ENCODE measurements at regions not wholly inside any gene's neighbourhood (a gene's known extent, or its start where the extent isn't known, plus 50 kb on each side); places are given as distances from the start of the nearest gene placed in this dataset.

DNA sequence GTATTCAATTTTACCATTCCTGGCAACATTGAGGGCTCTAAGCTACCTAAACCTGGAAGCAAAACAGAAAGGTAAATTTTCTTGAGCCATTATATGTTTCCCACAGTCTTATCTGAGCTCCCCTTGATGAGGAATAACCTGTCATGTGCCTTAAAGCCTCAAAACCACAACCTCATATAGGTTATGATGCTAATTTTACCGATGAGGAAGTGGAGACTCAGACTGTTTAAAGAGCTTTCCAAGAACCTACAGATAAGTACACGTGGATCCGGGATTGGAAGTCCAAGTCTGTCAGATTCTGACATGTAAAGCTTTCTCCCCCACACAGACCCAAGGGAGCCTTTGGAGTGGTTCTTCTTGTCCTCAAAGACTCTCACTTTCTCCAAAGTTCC is 140.5 kb downstream of the SEMA6D start:
- TF ChIP-seq OSR1 (CRISPR knock-in tag; IDR thresholded peaks at IDR 0.05), result no peak
- no peak for ATAC-seq

DNA sequence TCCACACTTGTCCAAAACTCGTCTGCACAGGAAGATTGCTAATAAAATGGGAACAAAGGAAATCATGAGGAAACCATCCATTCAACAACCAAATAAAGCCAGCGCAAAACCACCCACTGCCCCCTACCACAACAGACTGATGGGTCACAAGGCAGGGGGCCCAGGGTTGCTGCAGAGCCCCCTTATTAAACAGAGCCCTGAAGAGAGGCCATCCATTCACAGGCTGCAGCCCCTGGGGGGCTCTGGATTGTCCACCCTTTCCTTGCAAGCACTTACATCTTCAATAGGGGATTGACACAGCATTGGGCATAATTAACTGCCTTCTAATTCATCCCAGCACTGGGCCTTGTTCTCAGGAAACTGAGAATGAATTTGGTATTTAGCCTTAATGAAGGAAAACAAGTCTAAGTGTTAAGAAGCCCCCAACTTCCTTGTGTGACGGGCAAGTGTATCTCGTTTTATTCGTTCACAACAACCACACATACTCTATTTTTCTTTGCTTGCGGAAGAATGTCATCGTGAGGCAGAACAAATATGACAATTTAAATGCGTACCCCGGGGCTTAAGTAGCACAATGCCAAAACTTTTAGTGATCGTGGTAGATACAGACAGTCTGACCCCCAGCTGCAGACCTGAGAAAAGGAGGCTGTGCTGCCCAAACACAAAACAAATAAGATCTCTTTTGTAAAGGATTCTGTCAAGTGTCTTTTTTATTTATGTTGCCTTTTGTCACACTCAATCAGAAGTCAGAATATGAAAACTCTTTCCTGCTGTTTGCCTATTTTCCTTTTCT is 144.0 kb downstream of the SEMA6D start:
- no peak for ATAC-seq
- TF ChIP-seq, protein P1, sequence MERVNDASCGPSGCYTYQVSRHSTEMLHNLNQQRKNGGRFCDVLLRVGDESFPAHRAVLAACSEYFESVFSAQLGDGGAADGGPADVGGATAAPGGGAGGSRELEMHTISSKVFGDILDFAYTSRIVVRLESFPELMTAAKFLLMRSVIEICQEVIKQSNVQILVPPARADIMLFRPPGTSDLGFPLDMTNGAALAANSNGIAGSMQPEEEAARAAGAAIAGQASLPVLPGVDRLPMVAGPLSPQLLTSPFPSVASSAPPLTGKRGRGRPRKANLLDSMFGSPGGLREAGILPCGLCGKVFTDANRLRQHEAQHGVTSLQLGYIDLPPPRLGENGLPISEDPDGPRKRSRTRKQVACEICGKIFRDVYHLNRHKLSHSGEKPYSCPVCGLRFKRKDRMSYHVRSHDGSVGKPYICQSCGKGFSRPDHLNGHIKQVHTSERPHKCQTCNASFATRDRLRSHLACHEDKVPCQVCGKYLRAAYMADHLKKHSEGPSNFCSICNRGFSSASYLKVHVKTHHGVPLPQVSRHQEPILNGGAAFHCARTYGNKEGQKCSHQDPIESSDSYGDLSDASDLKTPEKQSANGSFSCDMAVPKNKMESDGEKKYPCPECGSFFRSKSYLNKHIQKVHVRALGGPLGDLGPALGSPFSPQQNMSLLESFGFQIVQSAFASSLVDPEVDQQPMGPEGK (CRISPR knock-in tag; IDR thresholded peaks at IDR 0.05; ENCODE audit: borderline replicate concordance), result no peak

DNA sequence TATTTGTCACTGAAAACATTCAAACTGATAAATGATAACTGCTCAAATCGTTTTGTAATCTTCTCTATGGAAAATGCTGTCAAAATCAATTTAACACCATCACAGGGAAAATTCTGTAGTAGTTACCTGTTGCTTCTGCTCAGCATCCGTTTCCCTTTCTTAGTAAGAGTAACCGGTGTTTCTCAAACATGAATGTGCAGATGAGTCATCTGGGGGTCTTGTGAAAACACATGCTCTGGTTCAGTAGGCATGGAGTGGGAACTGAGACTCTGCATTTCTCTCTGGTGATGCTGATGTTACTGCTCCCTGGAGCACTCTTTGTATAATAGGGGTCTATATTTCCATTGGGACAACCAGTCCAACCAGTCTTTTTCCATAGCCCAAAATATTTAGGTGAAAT is 145.1 kb downstream of the SEMA6D start:
- ATAC-seq, result no peak

DNA sequence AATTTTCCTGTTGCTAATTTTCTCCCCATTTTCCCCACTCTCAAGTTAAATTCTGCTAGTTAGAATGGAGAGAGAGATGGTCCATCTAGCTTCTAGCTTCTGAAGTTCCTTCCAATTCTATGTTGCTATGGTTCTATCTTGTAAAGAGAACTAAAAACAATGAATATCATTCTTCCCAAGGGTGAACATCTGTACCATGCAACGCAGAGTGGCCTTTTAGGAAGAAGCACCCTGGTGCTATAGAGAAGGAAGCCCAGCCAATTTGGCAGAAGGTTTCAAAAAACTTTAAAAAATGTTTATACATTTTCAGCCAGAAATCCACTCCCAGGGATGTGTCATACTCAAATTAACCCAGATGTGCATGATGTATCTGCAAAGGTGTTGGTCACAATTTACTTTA is 149.1 kb downstream of the SEMA6D start:
- no peak for ATAC-seq
- no peak for TF ChIP-seq ZFP30 (CRISPR knock-in tag; IDR thresholded peaks at IDR 0.05)
- no peak for TF ChIP-seq CSDC2 (CRISPR knock-in tag; IDR thresholded peaks at IDR 0.05)
- no peak for TF ChIP-seq ISL1 (CRISPR knock-in tag; IDR thresholded peaks at IDR 0.05)
- TF ChIP-seq ZNF8 (CRISPR knock-in tag; IDR thresholded peaks at IDR 0.05), result no peak
- TF ChIP-seq, protein P2, sequence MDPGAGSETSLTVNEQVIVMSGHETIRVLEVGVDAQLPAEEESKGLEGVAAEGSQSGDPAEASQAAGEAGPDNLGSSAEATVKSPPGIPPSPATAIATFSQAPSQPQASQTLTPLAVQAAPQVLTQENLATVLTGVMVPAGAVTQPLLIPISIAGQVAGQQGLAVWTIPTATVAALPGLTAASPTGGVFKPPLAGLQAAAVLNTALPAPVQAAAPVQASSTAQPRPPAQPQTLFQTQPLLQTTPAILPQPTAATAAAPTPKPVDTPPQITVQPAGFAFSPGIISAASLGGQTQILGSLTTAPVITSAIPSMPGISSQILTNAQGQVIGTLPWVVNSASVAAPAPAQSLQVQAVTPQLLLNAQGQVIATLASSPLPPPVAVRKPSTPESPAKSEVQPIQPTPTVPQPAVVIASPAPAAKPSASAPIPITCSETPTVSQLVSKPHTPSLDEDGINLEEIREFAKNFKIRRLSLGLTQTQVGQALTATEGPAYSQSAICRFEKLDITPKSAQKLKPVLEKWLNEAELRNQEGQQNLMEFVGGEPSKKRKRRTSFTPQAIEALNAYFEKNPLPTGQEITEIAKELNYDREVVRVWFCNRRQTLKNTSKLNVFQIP (CRISPR knock-in tag; IDR thresholded peaks at IDR 0.05; ENCODE audit: borderline replicate concordance, low read depth), result no peak
- TF ChIP-seq ESRRG (CRISPR knock-in tag; IDR thresholded peaks at IDR 0.05), result no peak
- no peak for TF ChIP-seq GLIS3 (CRISPR knock-in tag; IDR thresholded peaks at IDR 0.05)
- TF ChIP-seq, protein P3, sequence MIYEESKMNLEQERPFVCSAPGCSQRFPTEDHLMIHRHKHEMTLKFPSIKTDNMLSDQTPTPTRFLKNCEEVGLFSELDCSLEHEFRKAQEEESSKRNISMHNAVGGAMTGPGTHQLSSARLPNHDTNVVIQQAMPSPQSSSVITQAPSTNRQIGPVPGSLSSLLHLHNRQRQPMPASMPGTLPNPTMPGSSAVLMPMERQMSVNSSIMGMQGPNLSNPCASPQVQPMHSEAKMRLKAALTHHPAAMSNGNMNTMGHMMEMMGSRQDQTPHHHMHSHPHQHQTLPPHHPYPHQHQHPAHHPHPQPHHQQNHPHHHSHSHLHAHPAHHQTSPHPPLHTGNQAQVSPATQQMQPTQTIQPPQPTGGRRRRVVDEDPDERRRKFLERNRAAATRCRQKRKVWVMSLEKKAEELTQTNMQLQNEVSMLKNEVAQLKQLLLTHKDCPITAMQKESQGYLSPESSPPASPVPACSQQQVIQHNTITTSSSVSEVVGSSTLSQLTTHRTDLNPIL (CRISPR knock-in tag; IDR thresholded peaks at IDR 0.05; ENCODE audit: low read depth), result no peak
- TF ChIP-seq ZC3H10 (CRISPR knock-in tag; IDR thresholded peaks at IDR 0.05), result no peak
- TF ChIP-seq TCF4 (CRISPR knock-in tag; IDR thresholded peaks at IDR 0.05; ENCODE audit: borderline replicate concordance), result no peak
- no peak for TF ChIP-seq ZFP3 (CRISPR knock-in tag; IDR thresholded peaks at IDR 0.05)

More for the DNA sequence above, 145.1 kb downstream of the SEMA6D start:
- no peak for TF ChIP-seq ISL1 (CRISPR knock-in tag; IDR thresholded peaks at IDR 0.05)
- TF ChIP-seq ZC3H10 (CRISPR knock-in tag; IDR thresholded peaks at IDR 0.05), result no peak
- TF ChIP-seq, protein P4, sequence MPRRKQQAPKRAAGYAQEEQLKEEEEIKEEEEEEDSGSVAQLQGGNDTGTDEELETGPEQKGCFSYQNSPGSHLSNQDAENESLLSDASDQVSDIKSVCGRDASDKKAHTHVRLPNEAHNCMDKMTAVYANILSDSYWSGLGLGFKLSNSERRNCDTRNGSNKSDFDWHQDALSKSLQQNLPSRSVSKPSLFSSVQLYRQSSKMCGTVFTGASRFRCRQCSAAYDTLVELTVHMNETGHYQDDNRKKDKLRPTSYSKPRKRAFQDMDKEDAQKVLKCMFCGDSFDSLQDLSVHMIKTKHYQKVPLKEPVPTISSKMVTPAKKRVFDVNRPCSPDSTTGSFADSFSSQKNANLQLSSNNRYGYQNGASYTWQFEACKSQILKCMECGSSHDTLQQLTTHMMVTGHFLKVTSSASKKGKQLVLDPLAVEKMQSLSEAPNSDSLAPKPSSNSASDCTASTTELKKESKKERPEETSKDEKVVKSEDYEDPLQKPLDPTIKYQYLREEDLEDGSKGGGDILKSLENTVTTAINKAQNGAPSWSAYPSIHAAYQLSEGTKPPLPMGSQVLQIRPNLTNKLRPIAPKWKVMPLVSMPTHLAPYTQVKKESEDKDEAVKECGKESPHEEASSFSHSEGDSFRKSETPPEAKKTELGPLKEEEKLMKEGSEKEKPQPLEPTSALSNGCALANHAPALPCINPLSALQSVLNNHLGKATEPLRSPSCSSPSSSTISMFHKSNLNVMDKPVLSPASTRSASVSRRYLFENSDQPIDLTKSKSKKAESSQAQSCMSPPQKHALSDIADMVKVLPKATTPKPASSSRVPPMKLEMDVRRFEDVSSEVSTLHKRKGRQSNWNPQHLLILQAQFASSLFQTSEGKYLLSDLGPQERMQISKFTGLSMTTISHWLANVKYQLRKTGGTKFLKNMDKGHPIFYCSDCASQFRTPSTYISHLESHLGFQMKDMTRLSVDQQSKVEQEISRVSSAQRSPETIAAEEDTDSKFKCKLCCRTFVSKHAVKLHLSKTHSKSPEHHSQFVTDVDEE (CRISPR knock-in tag; IDR thresholded peaks at IDR 0.05), result no peak
- TF ChIP-seq, protein P3 (CRISPR knock-in tag; IDR thresholded peaks at IDR 0.05; ENCODE audit: low read depth), result no peak
- TF ChIP-seq ZFP3 (CRISPR knock-in tag; IDR thresholded peaks at IDR 0.05), result no peak
- TF ChIP-seq, protein P1 (CRISPR knock-in tag; IDR thresholded peaks at IDR 0.05; ENCODE audit: borderline replicate concordance), result no peak
- TF ChIP-seq ZNF565 (CRISPR knock-in tag; conservative IDR thresholded peaks at IDR 0.05; ENCODE audit: low read depth), result no peak
- no peak for TF ChIP-seq OSR1 (CRISPR knock-in tag; IDR thresholded peaks at IDR 0.05)
- TF ChIP-seq GLIS3 (CRISPR knock-in tag; IDR thresholded peaks at IDR 0.05), result no peak
- TF ChIP-seq ZNF8 (CRISPR knock-in tag; IDR thresholded peaks at IDR 0.05), result no peak
- TF ChIP-seq, protein P2 (CRISPR knock-in tag; IDR thresholded peaks at IDR 0.05; ENCODE audit: borderline replicate concordance, low read depth), result no peak
- no peak for TF ChIP-seq RARB (CRISPR knock-in tag; IDR thresholded peaks at IDR 0.05)
- no peak for TF ChIP-seq PPARA (CRISPR knock-in tag; IDR thresholded peaks at IDR 0.05; ENCODE audit: borderline replicate concordance)
- TF ChIP-seq ZFP30 (CRISPR knock-in tag; IDR thresholded peaks at IDR 0.05), result no peak

Measured in SK-N-SH treated with all-trans-retinoic acid at 6 μM for 48 hours (cell line).